ENCODE measurements at regions not wholly inside any gene's neighbourhood (a gene's known extent, or its start where the extent isn't known, plus 50 kb on each side); places are given as distances from the start of the nearest gene placed in this dataset.

- no peak overlapping the region for H2AFZ ChIP-seq (ENCODE audit: low read depth, low read length)
- ChIA-PET CTCF (ENCODE audit: low intra/inter-chr PET ratio) (interaction anchor here (0.6 kb wide), 1 partner anchor 15 kb away, joined by 3 read pairs; no protein-coding TSS in a partner anchor), POLR2A (no interaction called here)
- H3K9me1 ChIP-seq (ENCODE audit: control insufficient read depth, insufficient read depth, low read length), result no peaks in the 10 kb centered on the region
- no peaks in the 10 kb centered on the region for H3K36me3 ChIP-seq (ENCODE audit: control insufficient read depth, insufficient read depth, low read length)
- ATAC-seq (no peak), FAIRE-seq (no peak), DNase-seq (ENCODE audit: extremely low read depth in 1 of 4, low spot score in 3 of 4) (no peak)
- H3K79me2 ChIP-seq (ENCODE audit: control insufficient read depth, insufficient read depth, low read length), result no peaks in the 10 kb centered on the region
- H3K9ac ChIP-seq (ENCODE audit: insufficient read depth in 1 of 2, low read depth in 2 of 2, low read length in 2 of 2), result no peak overlapping the region
- intact Hi-C loops (cut with micrococcal nuclease) (no loop called here), in situ Hi-C loops (cut with MboI) (no loop called here)
- H3K4me1 ChIP-seq (replicated peaks in 1 of 2; ENCODE audit: control insufficient read depth in 2 of 2, insufficient read depth in 2 of 2, low read length in 2 of 2), result no peaks in the 10 kb centered on the region
- WGBS (ENCODE audit: insufficient coverage, low coverage, missing lambda C conversion rate), result 2% methylated on average over 5 of the region's 5 CpGs
- no peak overlapping the region for H3K4me3 ChIP-seq
- no peaks in the 10 kb centered on the region for H3K9me3 ChIP-seq (replicated peaks; ENCODE audit: control insufficient read depth, insufficient read depth, low read depth, low read length)
- no peak overlapping the region for H3K27ac ChIP-seq (ENCODE audit: extremely low read depth, low read depth, low read length)
- BruUV-seq (replicated peaks), result no TSS peak
- no peak overlapping the region for H3K4me2 ChIP-seq (ENCODE audit: insufficient read depth, low read length)
- H4K20me1 ChIP-seq (replicated peaks; ENCODE audit: control insufficient read depth, insufficient read depth, low read length), result no peaks in the 10 kb centered on the region
- peaks cover 0 to 4% of the 10 kb centered on the region in 2 experiments; a peak in 1 of 5 replicates for H3K27me3 ChIP-seq (ENCODE audit: control insufficient read depth in 2 of 2, insufficient read depth in 2 of 2, low read length in 2 of 2)
- TF ChIP-seq SMAD1 (IDR thresholded peaks at IDR 0.05; ENCODE audit: low read depth, low read length, partially characterized antibody) (no peak), RAD21 (CRISPR knock-in tag; conservative IDR thresholded peaks at IDR 0.05 in 1 of 2, IDR thresholded peaks at IDR 0.05 in 1 of 2) (no peak), RFX7 (CRISPR knock-in tag; IDR thresholded peaks at IDR 0.05) (no peak), FOSL1 (tag; conservative IDR thresholded peaks at IDR 0.05) (no peak), AFF4 (CRISPR knock-in tag; IDR thresholded peaks at IDR 0.05) (no peak), ARID2 (IDR thresholded peaks at IDR 0.05) (no peak), E2F6 (IDR thresholded peaks at IDR 0.05; ENCODE audit: borderline replicate concordance in 1 of 2, extremely low read depth in 1 of 2, insufficient read depth in 1 of 2, insufficient read length in 1 of 2, low read depth in 1 of 2, low read length in 1 of 2, poor library complexity in 1 of 2, severe bottlenecking in 1 of 2) (no peak), SRF (CRISPR knock-in tag; IDR thresholded peaks at IDR 0.05) (no peak), ZNF280B (CRISPR knock-in tag; IDR thresholded peaks at IDR 0.05) (no peak), GATAD2A (IDR thresholded peaks at IDR 0.05) (no peak), HLTF (IDR thresholded peaks at IDR 0.05) (no peak), NEUROD1 (IDR thresholded peaks at IDR 0.05; ENCODE audit: borderline replicate concordance, low read depth, low read length, partially characterized antibody) (no peak)
- TF ChIP-seq, protein P1, sequence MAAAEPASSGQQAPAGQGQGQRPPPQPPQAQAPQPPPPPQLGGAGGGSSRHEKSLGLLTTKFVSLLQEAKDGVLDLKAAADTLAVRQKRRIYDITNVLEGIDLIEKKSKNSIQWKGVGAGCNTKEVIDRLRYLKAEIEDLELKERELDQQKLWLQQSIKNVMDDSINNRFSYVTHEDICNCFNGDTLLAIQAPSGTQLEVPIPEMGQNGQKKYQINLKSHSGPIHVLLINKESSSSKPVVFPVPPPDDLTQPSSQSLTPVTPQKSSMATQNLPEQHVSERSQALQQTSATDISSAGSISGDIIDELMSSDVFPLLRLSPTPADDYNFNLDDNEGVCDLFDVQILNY (CRISPR knock-in tag; IDR thresholded peaks at IDR 0.05), result no peak
These were observed 369.6 kb upstream of the RGMA start for GRCh38 chr15:93458597-93458996.

All from K562 (cell line).